ENCODE measurements at regions not wholly inside any gene's neighbourhood (a gene's known extent, or its start where the extent isn't known, plus 50 kb on each side); places are given as distances from the start of the nearest gene placed in this dataset.

DNA sequence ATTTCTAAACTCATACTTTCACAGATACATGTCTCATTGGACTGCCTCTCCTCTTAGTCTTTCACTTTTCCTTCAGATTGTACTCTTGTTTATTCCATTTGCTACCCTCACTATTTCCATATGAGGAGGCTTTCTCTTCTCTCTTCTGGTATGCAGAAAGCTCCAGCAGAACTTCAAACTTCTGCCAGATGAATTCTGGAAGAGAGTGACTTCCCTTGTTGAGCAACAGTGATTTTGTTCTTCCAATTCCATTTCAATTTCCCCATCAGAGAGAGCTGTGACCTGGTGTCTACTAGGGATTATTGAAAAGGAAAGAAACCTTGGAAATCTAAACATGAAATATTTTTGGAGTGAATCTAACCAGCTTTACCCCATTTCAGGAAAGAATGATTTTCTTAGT is 523.2 kb upstream of the ZNF717 start:
- H3K4me3 ChIP-seq (ENCODE audit: low read length): no peak overlapping the region
- H3K36me3 ChIP-seq (replicated peaks; ENCODE audit: insufficient read depth, low read length): no peaks in the 10 kb centered on the region
- no peak overlapping the region for H3K27ac ChIP-seq (ENCODE audit: low read length)
- no peaks in the 10 kb centered on the region for H3K9me2 ChIP-seq (replicated peaks; ENCODE audit: insufficient read depth, low read length)
- H3K9me3 ChIP-seq (replicated peaks; ENCODE audit: insufficient read depth, low read length): no peaks in the 10 kb centered on the region
- H3F3A ChIP-seq (ENCODE audit: insufficient read depth, low read length): no peaks in the 10 kb centered on the region
- DNase-seq: no peak
- no peak for TF ChIP-seq EZH2phosphoT487 (IDR thresholded peaks at IDR 0.05; ENCODE audit: low read length)
- TF ChIP-seq, protein P1, sequence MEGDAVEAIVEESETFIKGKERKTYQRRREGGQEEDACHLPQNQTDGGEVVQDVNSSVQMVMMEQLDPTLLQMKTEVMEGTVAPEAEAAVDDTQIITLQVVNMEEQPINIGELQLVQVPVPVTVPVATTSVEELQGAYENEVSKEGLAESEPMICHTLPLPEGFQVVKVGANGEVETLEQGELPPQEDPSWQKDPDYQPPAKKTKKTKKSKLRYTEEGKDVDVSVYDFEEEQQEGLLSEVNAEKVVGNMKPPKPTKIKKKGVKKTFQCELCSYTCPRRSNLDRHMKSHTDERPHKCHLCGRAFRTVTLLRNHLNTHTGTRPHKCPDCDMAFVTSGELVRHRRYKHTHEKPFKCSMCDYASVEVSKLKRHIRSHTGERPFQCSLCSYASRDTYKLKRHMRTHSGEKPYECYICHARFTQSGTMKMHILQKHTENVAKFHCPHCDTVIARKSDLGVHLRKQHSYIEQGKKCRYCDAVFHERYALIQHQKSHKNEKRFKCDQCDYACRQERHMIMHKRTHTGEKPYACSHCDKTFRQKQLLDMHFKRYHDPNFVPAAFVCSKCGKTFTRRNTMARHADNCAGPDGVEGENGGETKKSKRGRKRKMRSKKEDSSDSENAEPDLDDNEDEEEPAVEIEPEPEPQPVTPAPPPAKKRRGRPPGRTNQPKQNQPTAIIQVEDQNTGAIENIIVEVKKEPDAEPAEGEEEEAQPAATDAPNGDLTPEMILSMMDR (IDR thresholded peaks at IDR 0.05; ENCODE audit: low read length): no peak
- TF ChIP-seq EZH2 (optimal IDR thresholded peaks at IDR 0.05; ENCODE audit: low read depth, low read length): no peak
- no peaks in the 10 kb centered on the region for H3K4me1 ChIP-seq (ENCODE audit: low read length)
- no peak overlapping the region for H3K4me2 ChIP-seq (ENCODE audit: low read depth, low read length)
- H3K79me2 ChIP-seq (ENCODE audit: low read length): no peaks in the 10 kb centered on the region
- H4K20me1 ChIP-seq (ENCODE audit: insufficient read depth, low read length): no peaks in the 10 kb centered on the region
- no peak overlapping the region for H2AFZ ChIP-seq (ENCODE audit: low read length)
- H3K27me3 ChIP-seq (replicated peaks; ENCODE audit: insufficient read depth, low read length): no peaks in the 10 kb centered on the region
- no peak overlapping the region for H3K9ac ChIP-seq (ENCODE audit: low read length)

DNA sequence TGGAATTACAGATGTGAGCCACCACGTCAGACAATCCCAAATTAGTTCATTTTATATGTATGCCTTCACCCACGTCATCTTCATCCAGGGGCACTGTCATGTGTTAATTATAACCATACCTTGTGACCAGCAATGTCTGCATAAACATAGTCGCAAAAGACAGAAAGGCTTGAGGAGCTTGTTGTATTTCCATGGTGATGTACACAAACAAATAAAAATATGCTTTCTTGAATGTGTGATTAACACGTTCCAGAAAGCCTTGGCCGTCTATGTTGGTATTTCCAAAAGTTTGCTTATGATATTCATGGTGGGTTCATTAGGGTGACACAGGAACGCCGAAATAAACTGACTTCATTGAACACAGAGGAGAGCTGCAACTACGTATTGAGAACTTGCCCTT is 524.7 kb upstream of the ZNF717 start:
- H3K4me1 ChIP-seq (ENCODE audit: low read length): no peaks in the 10 kb centered on the region
- H3K9ac ChIP-seq (ENCODE audit: low read length): no peak overlapping the region
- no peaks in the 10 kb centered on the region for H4K20me1 ChIP-seq (ENCODE audit: insufficient read depth, low read length)
- H3K27ac ChIP-seq (ENCODE audit: low read length): no peak overlapping the region
- H3F3A ChIP-seq (ENCODE audit: insufficient read depth, low read length): no peaks in the 10 kb centered on the region
- H3K36me3 ChIP-seq (replicated peaks; ENCODE audit: insufficient read depth, low read length): no peaks in the 10 kb centered on the region
- no peaks in the 10 kb centered on the region for H3K79me2 ChIP-seq (ENCODE audit: low read length)
- H3K9me3 ChIP-seq (replicated peaks; ENCODE audit: insufficient read depth, low read length): no peaks in the 10 kb centered on the region
- no peaks in the 10 kb centered on the region for H3K9me2 ChIP-seq (replicated peaks; ENCODE audit: insufficient read depth, low read length)
- no peaks in the 10 kb centered on the region for H3K27me3 ChIP-seq (replicated peaks; ENCODE audit: insufficient read depth, low read length)
- H2AFZ ChIP-seq (ENCODE audit: low read length): no peak overlapping the region
- H3K4me2 ChIP-seq (ENCODE audit: low read depth, low read length): no peak overlapping the region
- DNase-seq: no peak
- TF ChIP-seq EZH2 (optimal IDR thresholded peaks at IDR 0.05; ENCODE audit: low read depth, low read length) (no peak), EZH2phosphoT487 (IDR thresholded peaks at IDR 0.05; ENCODE audit: low read length) (no peak)
- TF ChIP-seq, protein P1 (IDR thresholded peaks at IDR 0.05; ENCODE audit: low read length): no peak
- H3K4me3 ChIP-seq (ENCODE audit: low read length): no peak overlapping the region

DNA sequence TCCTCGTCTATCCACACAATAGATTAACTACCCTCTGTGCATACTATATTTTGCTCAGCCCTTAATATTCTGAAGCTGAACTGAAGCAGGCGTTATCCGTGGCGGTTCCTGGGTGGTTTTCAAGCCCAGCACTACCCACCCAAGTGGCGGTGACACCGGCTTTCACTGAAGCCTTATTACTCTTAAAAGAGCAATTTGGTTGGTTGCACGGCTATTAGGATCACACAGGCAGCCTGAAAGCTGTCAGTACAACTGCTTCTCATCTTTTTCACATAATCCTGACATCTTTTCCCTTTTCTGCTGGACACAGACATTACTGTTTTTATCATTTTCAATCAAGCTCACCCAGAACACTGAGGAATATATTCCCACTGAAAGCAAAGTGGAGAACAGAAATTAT is 525.3 kb upstream of the ZNF717 start:
- no peak overlapping the region for H2AFZ ChIP-seq (ENCODE audit: low read length)
- no peaks in the 10 kb centered on the region for H4K20me1 ChIP-seq (ENCODE audit: insufficient read depth, low read length)
- no peak for DNase-seq
- H3K4me1 ChIP-seq (ENCODE audit: low read length): no peaks in the 10 kb centered on the region
- H3K27me3 ChIP-seq (replicated peaks; ENCODE audit: insufficient read depth, low read length): no peaks in the 10 kb centered on the region
- no peak overlapping the region for H3K27ac ChIP-seq (ENCODE audit: low read length)
- no peaks in the 10 kb centered on the region for H3K9me2 ChIP-seq (replicated peaks; ENCODE audit: insufficient read depth, low read length)
- H3K79me2 ChIP-seq (ENCODE audit: low read length): no peaks in the 10 kb centered on the region
- no peaks in the 10 kb centered on the region for H3K36me3 ChIP-seq (replicated peaks; ENCODE audit: insufficient read depth, low read length)
- TF ChIP-seq EZH2 (optimal IDR thresholded peaks at IDR 0.05; ENCODE audit: low read depth, low read length) (no peak), EZH2phosphoT487 (IDR thresholded peaks at IDR 0.05; ENCODE audit: low read length) (no peak)
- TF ChIP-seq, protein P1 (IDR thresholded peaks at IDR 0.05; ENCODE audit: low read length): no peak
- no peak overlapping the region for H3K4me3 ChIP-seq (ENCODE audit: low read length)
- no peak overlapping the region for H3K9ac ChIP-seq (ENCODE audit: low read length)
- no peak overlapping the region for H3K4me2 ChIP-seq (ENCODE audit: low read depth, low read length)
- H3K9me3 ChIP-seq (replicated peaks; ENCODE audit: insufficient read depth, low read length): no peaks in the 10 kb centered on the region
- H3F3A ChIP-seq (ENCODE audit: insufficient read depth, low read length): no peaks in the 10 kb centered on the region
